Heart left ventricle (tissue), 16 donors: ENCODE measurements at regions not wholly inside any gene's neighbourhood (a gene's known extent, or its start where the extent isn't known, plus 50 kb on each side); places are given as distances from the start of the nearest gene placed in this dataset.

Experiments used
- ATAC-seq, 4 donors: fragments of 200-7000 bp; cut with Tn5 transposase; one replicate each; pipeline ENCODE4 v1.9.1; 2020 to 2022; ENCODE audit warnings: moderate library complexity in 4 of 4, mild to moderate bottlenecking in 3 of 4, moderate number of reproducible peaks in 1 of 4
- DNase-seq, 5 donors: peaks; one replicate each; pipeline ENCODE4 v3.0.0-alpha.2; 2020
- H3K27ac ChIP-seq, 12 donors: fragments of 200-600 bp; sonication (generic) in 4 of 12; one replicate each; pipeline versions ENCODE4 v1.5.0 to v1.8.0; 2016 to 2022; ENCODE audit warnings: mild to moderate bottlenecking in 2 of 12
- H3K27me3 ChIP-seq, 9 donors: fragments of 200-600 bp; sonication (generic) in 2 of 9; one replicate each; pipeline versions ENCODE4 v1.5.1 to v1.8.0; 2016 to 2022; ENCODE audit warnings: mild to moderate bottlenecking in 3 of 9
- H3K36me3 ChIP-seq, 9 donors: fragments of 200-600 bp; sonication (generic) in 2 of 9; one replicate each; pipeline versions ENCODE4 v1.5.0 to v1.8.0; 2018 to 2022; ENCODE audit warnings: mild to moderate bottlenecking in 2 of 9
- H3K4me1 ChIP-seq, 12 donors: fragments of 200-600 bp; sonication (generic) in 4 of 12; one replicate each; pipeline versions ENCODE4 v1.5.0 to v1.8.0; 2016 to 2022; ENCODE audit warnings: mild to moderate bottlenecking in 3 of 12
- H3K4me3 ChIP-seq, 12 donors: fragments of 200-600 bp; sonication (generic) in 4 of 12; one replicate each; pipeline versions ENCODE4 v1.5.0 to v1.8.0; 2017 to 2022; ENCODE audit warnings: mild to moderate bottlenecking in 9 of 12, moderate library complexity in 4 of 12
- H3K9me3 ChIP-seq, 12 donors: fragments of 200-600 bp; sonication (generic) in 4 of 12; one replicate each; pipeline versions ENCODE4 v1.5.0 to v1.8.0; 2016 to 2022; ENCODE audit warnings: mild to moderate bottlenecking in 1 of 12
- CTCF ChIP-seq, 12 donors: fragments of 200-600 bp; sonication (generic) in 4 of 12; IDR thresholded peaks; one replicate each; pipeline versions ENCODE4 v1.5.0 to v1.8.0; 2018 to 2022; ENCODE audit warnings: antibody characterized with exemption in 12 of 12, mild to moderate bottlenecking in 5 of 12
- POLR2A ChIP-seq, 2 donors: fragments of 450-650 bp; IDR thresholded peaks; one replicate each; pipeline ENCODE4 v1.6.1; 2017; ENCODE audit warnings: antibody characterized with exemption in 2 of 2, mild to moderate bottlenecking in 2 of 2, moderate library complexity in 2 of 2
- WGBS, 4 donors: extraction: QIAGEN DNeasy Blood & Tissue Kit in 2 of 4; methylation state at CpG; one replicate each; pipeline versions ENCODE4 v1.1.5 to v1.1.7; 2013 to 2018; 5-methylcytosine and 5-hydroxymethylcytosine counted together
- intact Hi-C, 10 donors: fragments of 100-400 bp; cut with DNase I; formaldehyde crosslinking; loops; one replicate each; pipeline versions ENCODE4 v1.11.1 to v1.14.2; 2022
- donor health status: ischemic (EF 13 %, LVEDD 7.1; RV severe dilation, severe dysfunction).
- donor health status: healthy with polysubstance abuse.
- donor health status: DM: no; HTN: yes; CAD: no.
- donor health status: DM: no; HTN: no; CAD: no.
- donor health status: ischemic (EF 25% LVEDD 6.9; RV normal size, moderate dysfunction).
- donor health status: ischemic (EF 25% LVEDD 5.7; RV mildly dilated, moderate dysfunction).
- donor health status: healthy.
- donor health status: DM: yes; HTN: yes; CAD: no.
- donor health status: ischemic (EF 35%, LVEDD 5.7; RV mildly dilated, moderate dysfunction).
- donor health status: nonischemic (EF 11% LVEDD 7.7; RV severe dilation, severe dysfunction).
- donor health status: DM: yes; HTN: yes; CAD: no.
- donor health status: PGD.
- donor health status: ischemic (EF 29% LVEDD 5.4; RV normal size, mild dysfunction).
- donor health status: nonischemic (EF 23%, LVEDD 6.1; RV moderate dilation, normal function).

- TF ChIP-seq POLR2A (IDR thresholded peaks at IDR 0.05): no peak
- no peak for TF ChIP-seq CTCF (IDR thresholded peaks at IDR 0.05)
- intact Hi-C loops: no loop called here
- WGBS, 4 donors: 19 to 41% (median 37%) methylated on average over 1 of the region's 1 CpG
- no peaks in the 10 kb centered on the region for H3K9me3 ChIP-seq
- H3K4me1 ChIP-seq: no peaks in the 10 kb centered on the region
- no peaks in the 10 kb centered on the region for H3K36me3 ChIP-seq
- no peak overlapping the region for H3K4me3 ChIP-seq
- no peaks in the 10 kb centered on the region for H3K27me3 ChIP-seq
- DNase-seq (no peak), ATAC-seq (no peak)
- no peak overlapping the region for H3K27ac ChIP-seq
Observed at GRCh38 chr3:167958141-167958540, 137.6 kb downstream of the GOLIM4 start.

- no peaks in the 10 kb centered on the region for H3K4me1 ChIP-seq
- no peak overlapping the region for H3K4me3 ChIP-seq
- DNase-seq: no peak
- no peak overlapping the region for H3K27ac ChIP-seq
- no peak for ATAC-seq
- no peaks in the 10 kb centered on the region for H3K36me3 ChIP-seq
- peaks cover 0 to 8% (median 0%) of the 10 kb centered on the region in 12 donors for H3K9me3 ChIP-seq
- intact Hi-C loops: no loop called here
- H3K27me3 ChIP-seq: no peaks in the 10 kb centered on the region
- 76 to 78% (median 76%) methylated on average over 4 of the region's 4 CpGs for WGBS, 4 donors
- TF ChIP-seq CTCF (IDR thresholded peaks at IDR 0.05) (no peak), POLR2A (IDR thresholded peaks at IDR 0.05) (no peak)
Observed at GRCh38 chr3:167952969-167953368, 142.8 kb downstream of the GOLIM4 start.

DNA sequence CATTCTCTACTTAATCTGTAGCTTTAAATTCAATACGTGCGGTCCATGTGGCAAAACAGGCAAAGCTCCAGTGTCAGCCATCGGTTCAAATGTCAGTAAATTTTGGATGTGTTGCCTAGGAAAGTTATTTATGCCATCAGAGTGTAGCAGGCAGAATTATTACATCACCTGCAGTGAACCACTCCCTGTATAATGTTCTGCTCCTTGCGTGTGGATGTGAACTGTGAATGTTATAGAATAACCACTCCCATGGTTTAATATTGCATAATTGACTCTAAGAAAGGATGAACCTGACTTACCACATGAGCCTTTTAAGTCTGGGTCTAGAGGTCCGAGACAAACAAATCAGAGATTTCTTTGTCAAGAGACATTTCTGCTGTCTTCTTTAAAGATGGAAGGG, 145.5 kb downstream of the GOLIM4 start:
- Histone ChIP-seq H3K4me3 (no peak overlapping the region), H3K36me3 (no peaks in the 10 kb centered on the region), H3K9me3 (peaks cover 0 to 16% (median 0%) of the 10 kb centered on the region in 12 donors), H3K27me3 (no peaks in the 10 kb centered on the region), H3K27ac (no peak overlapping the region), H3K4me1 (no peaks in the 10 kb centered on the region)
- WGBS, 4 donors: 89 to 93% (median 90%) methylated on average over 5 of the region's 5 CpGs
- TF ChIP-seq CTCF (IDR thresholded peaks at IDR 0.05) (no peak), POLR2A (IDR thresholded peaks at IDR 0.05) (no peak)
- intact Hi-C loops: no loop called here
- ATAC-seq (no peak), DNase-seq (no peak)

DNA sequence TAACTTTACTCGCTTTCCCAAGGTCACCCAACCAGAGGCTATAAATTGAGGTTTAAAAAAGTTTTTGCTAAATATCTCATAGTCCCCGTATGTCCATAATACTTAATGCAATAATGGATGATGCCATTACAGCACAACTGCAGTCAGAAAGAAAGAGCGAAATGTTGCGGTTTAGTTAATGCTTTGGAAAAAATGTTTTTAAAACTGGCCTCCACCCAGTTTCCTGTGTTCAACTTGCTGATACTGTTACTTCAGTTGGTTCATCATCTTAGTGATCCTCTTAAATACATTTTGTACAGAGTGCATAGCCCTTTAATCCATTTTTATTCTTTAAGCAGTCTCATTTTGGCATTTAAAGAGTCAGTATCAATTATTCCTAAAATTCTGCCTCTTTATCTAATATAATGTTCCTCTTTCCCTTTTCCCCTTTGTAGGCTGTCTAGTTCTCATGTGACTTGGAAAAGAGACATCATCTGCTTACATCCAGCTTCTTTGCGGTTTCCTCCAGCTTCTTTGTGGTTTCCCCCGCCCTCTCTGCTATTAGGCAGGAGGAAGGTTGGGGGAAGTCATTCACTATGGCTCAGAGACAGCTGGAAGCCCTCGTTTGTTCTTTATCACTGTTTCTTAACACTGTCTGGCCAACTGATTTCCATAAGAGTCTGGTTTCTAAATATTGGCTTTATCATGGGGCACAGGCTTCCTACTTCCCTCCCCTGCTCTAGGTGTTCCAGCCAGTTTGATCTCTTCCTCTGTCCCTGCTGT, 154.3 kb downstream of the GOLIM4 start:
- peak overlapping the region in 1 of 12 donors; percentile 2 for H3K4me3 ChIP-seq
- DNase-seq: peak in 4 of 5 donors; percentile 28 to 54 (median 41)

More for the DNA sequence above, 154.3 kb downstream of the GOLIM4 start:
- intact Hi-C loops: no loop called here
- Histone ChIP-seq H3K27me3 (peaks cover 0 to 5% (median 0%) of the 10 kb centered on the region in 9 donors), H3K4me1 (peaks cover 0 to 16% (median 0%) of the 10 kb centered on the region in 12 donors), H3K27ac (peak overlapping the region in 5 of 12 donors; percentile 7 to 52 (median 17)), H3K9me3 (peaks cover 0 to 5% (median 0%) of the 10 kb centered on the region in 12 donors), H3K36me3 (no peaks in the 10 kb centered on the region)
- TF ChIP-seq CTCF (IDR thresholded peaks at IDR 0.05): no peak
- no peak for TF ChIP-seq POLR2A (IDR thresholded peaks at IDR 0.05)
- ATAC-seq: peak; percentile 67 to 91 (median 86)
- 51 to 59% (median 54%) methylated on average over 7 of the region's 7 CpGs for WGBS, 4 donors
